Erythroblast (primary cell): ENCODE measurements at regions not wholly inside any gene's neighbourhood (a gene's known extent, or its start where the extent isn't known, plus 50 kb on each side); places are given as distances from the start of the nearest gene placed in this dataset.

Experiments
- GATA1 ChIP-seq: IDR thresholded peaks from 2 replicates; pipeline ENCODE4 v1.6.1; 2011; ENCODE audit warnings: low read depth, mild to moderate bottlenecking, control low read depth, low read length, moderate library complexity
- POLR2A ChIP-seq: IDR thresholded peaks from 2 replicates; pipeline ENCODE4 v1.6.1; 2011; ENCODE audit warnings: mild to moderate bottlenecking, low read length

- TF ChIP-seq POLR2A (no peak), GATA1 (no peak)
Measured at GRCh38 chr6:163707387-163708355, 293.2 kb downstream of the QKI start.
